ENCODE measurements at regions not wholly inside any gene's neighbourhood (a gene's known extent, or its start where the extent isn't known, plus 50 kb on each side); places are given as distances from the start of the nearest gene placed in this dataset.

GRCh38 chr5:38639377-38640358 is 83.2 kb upstream of the LIFR start:
- no peaks in the 10 kb centered on the region for H3K4me1 Mint-ChIP-seq
- TF ChIP-seq EZH2 (IDR thresholded peaks at IDR 0.05; ENCODE audit: borderline replicate concordance, insufficient read depth, low read depth, low read length, poor library complexity, severe bottlenecking): no peak
- TF ChIP-seq CTCF (IDR thresholded peaks at IDR 0.05): no peak
- H3K4me1 ChIP-seq (ENCODE audit: control insufficient read depth in 2 of 2, insufficient read depth in 2 of 2, low read length in 2 of 2): no peaks in the 10 kb centered on the region
- CTCF ChIA-PET: no interaction called here
- POLR2A ChIA-PET: no interaction called here
- no peak for ATAC-seq (ENCODE audit: low read depth)
- no peak overlapping the region for H2AFZ ChIP-seq (ENCODE audit: insufficient read depth, low read depth, low read length, poor library complexity, severe bottlenecking)
- H3K27ac Mint-ChIP-seq: no peak overlapping the region
- H3K9ac ChIP-seq (ENCODE audit: low read length): no peak overlapping the region
- no peak overlapping the region for H3K4me3 Mint-ChIP-seq
- peaks cover 8% of the 10 kb centered on the region for H3K9me3 Mint-ChIP-seq (ENCODE audit: insufficient read depth)
- no peaks in the 10 kb centered on the region for H3K36me3 ChIP-seq (replicated peaks in 1 of 2; ENCODE audit: control extremely low read depth in 1 of 2, control insufficient read depth in 1 of 2, extremely low read depth in 1 of 2, insufficient read depth in 2 of 2, low read length in 1 of 2)
- H3K4me3 ChIP-seq (ENCODE audit: control extremely low read depth in 1 of 5, extremely low read depth in 1 of 5, insufficient read depth in 1 of 5, low read depth in 2 of 5, low read length in 4 of 5): no peak overlapping the region
- intact Hi-C loops (cut with micrococcal nuclease): no loop called here
- H3K4me2 ChIP-seq (replicated peaks; ENCODE audit: low read depth, low read length, poor library complexity, severe bottlenecking): no peak overlapping the region
- H3K27ac ChIP-seq (ENCODE audit: low read length in 2 of 2): no peak overlapping the region
- 64% methylated on average over 4 of the region's 6 CpGs for WGBS (ENCODE audit: insufficient coverage)
- H3K9me3 ChIP-seq (ENCODE audit: control extremely low read depth in 1 of 3, control insufficient read depth in 2 of 3, insufficient read depth in 1 of 3, low read length in 2 of 3): peaks cover 0 to 7% (median 0%) of the 10 kb centered on the region in 3 donors
- no peaks in the 10 kb centered on the region for H4K20me1 ChIP-seq (ENCODE audit: control insufficient read depth, insufficient read depth, low read length, poor library complexity, severe bottlenecking)
- H3K79me2 ChIP-seq (ENCODE audit: control insufficient read depth, insufficient read depth, low read length): no peaks in the 10 kb centered on the region
- no peaks in the 10 kb centered on the region for H3K27me3 ChIP-seq (replicated peaks in 1 of 4; ENCODE audit: control extremely low read depth in 1 of 4, control insufficient read depth in 3 of 4, insufficient read depth in 4 of 4, low read length in 3 of 4)
- H3K27me3 Mint-ChIP-seq: peaks cover 10% of the 10 kb centered on the region
- DNase-seq: no peak

- no peaks in the 10 kb centered on the region for H4K20me1 ChIP-seq (ENCODE audit: control insufficient read depth, insufficient read depth, low read length, poor library complexity, severe bottlenecking)
- ATAC-seq (ENCODE audit: low read depth): no peak
These were observed 84.6 kb upstream of the LIFR start for GRCh38 chr5:38641003-38641402.

More at GRCh38 chr5:38641003-38641402, 84.6 kb upstream of the LIFR start:
- H3K27me3 ChIP-seq (replicated peaks in 1 of 4; ENCODE audit: control extremely low read depth in 1 of 4, control insufficient read depth in 3 of 4, insufficient read depth in 4 of 4, low read length in 3 of 4): no peaks in the 10 kb centered on the region
- no peak for DNase-seq
- intact Hi-C loops (cut with micrococcal nuclease): no loop called here
- H3K36me3 ChIP-seq (replicated peaks in 1 of 2; ENCODE audit: control extremely low read depth in 1 of 2, control insufficient read depth in 1 of 2, extremely low read depth in 1 of 2, insufficient read depth in 2 of 2, low read length in 1 of 2): no peaks in the 10 kb centered on the region
- Mint-ChIP-seq H3K4me1 (no peaks in the 10 kb centered on the region), H3K4me3 (no peak overlapping the region), H3K27ac (no peak overlapping the region), H3K9me3 (ENCODE audit: insufficient read depth) (peaks cover 8% of the 10 kb centered on the region), H3K27me3 (peaks cover 10% of the 10 kb centered on the region)
- no peak overlapping the region for H3K4me2 ChIP-seq (replicated peaks; ENCODE audit: low read depth, low read length, poor library complexity, severe bottlenecking)
- no peak overlapping the region for H3K9ac ChIP-seq (ENCODE audit: low read length)
- H3K79me2 ChIP-seq (ENCODE audit: control insufficient read depth, insufficient read depth, low read length): no peaks in the 10 kb centered on the region
- peaks cover 0 to 5% (median 4%) of the 10 kb centered on the region in 3 donors for H3K9me3 ChIP-seq (ENCODE audit: control extremely low read depth in 1 of 3, control insufficient read depth in 2 of 3, insufficient read depth in 1 of 3, low read length in 2 of 3)
- ChIA-PET POLR2A (no interaction called here), CTCF (no interaction called here)
- TF ChIP-seq EZH2 (IDR thresholded peaks at IDR 0.05; ENCODE audit: borderline replicate concordance, insufficient read depth, low read depth, low read length, poor library complexity, severe bottlenecking) (no peak), CTCF (IDR thresholded peaks at IDR 0.05) (no peak)
- WGBS (ENCODE audit: insufficient coverage): 100% methylated on average over 2 of the region's 3 CpGs
- no peaks in the 10 kb centered on the region for H3K4me1 ChIP-seq (ENCODE audit: control insufficient read depth in 2 of 2, insufficient read depth in 2 of 2, low read length in 2 of 2)
- H2AFZ ChIP-seq (ENCODE audit: insufficient read depth, low read depth, low read length, poor library complexity, severe bottlenecking): no peak overlapping the region
- H3K4me3 ChIP-seq (ENCODE audit: control extremely low read depth in 1 of 5, extremely low read depth in 1 of 5, insufficient read depth in 1 of 5, low read depth in 2 of 5, low read length in 4 of 5): no peak overlapping the region
- no peak overlapping the region for H3K27ac ChIP-seq (ENCODE audit: low read length in 2 of 2)
